NCI-H1694 treated with DMSO at 0.1 percent for 48 hours (cell line): ENCODE measurements at regions not wholly inside any gene's neighbourhood (a gene's known extent, or its start where the extent isn't known, plus 50 kb on each side); places are given as distances from the start of the nearest gene placed in this dataset.

Source experiments
- DNase-seq: peaks from one replicate; lab custom pipeline; 2025; lab: John Stamatoyannopoulos, UW

DNA sequence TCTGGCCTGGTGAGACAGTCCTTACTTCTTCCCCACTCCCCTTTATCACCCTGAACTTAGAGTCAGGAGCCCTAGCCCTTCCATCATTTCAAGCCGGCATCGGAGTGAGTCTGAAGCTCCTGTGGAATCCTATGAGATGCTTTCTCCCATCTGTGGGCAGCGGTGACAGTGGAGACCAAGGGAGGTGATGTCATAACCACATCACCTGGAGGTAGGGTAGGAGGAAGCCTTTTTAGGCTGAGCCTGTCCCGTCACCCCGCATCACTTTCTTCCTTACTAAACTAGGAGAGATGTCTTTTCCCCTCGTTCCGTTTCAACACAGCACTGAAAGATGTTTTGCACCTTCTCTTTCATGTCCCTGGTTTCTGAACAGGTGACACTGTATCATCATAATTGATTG is 124.1 kb upstream of the WWC1 start:
- DNase-seq: no peak

DNA sequence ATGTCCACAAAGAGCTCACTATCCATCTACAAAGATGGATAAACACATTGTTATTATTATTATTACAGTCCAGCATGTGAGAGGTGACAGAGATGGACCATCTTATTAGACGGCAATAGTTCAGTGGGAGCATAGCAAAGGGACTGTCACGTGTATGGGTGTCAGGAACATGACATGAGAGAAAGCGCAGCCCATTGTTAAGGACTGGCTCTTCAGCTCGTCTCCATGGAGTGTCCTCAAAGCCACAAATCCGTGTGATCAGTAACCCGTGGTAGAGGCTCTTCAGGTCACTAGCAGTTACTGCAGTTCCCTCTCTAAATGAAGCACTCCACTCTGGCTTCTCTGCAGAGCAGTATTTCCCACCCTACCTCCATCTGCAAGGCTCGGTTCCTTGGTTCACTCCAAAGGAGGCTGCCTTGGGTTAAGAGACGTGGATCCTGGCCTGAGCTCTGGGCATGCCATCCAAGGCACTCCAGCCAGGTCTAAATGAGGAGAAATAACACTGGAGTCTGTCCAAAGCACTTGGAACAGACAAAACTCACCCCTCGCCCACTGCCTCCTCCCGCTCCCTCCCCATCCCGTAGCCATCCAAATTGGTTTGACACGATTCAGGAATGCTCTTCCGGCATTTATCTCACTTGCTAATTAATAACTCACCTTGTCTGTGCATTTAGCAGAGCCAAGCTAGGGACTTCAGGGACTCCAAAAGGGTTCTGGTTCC is 122.3 kb upstream of the WWC1 start:
- DNase-seq: no peak

DNA sequence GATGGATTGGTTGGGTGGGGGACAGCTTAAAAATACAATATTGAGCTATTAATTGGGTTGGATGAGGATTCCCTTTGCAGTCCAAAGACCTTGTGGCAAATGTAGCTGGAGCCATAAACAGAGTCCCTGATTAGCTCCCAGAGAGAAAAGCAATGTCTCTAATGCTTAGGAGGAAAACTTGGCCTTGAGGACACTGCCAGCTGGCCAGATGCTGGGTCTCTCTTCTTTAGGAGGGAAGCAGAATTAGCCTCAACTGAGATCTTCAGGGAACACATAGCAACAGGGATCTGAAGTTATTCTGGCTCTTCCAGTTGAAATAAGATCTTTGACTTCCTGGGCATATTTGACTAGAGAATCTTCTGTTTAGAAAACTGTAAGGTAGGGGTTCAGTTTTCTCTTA is 121.7 kb upstream of the WWC1 start:
- DNase-seq: no peak

DNA sequence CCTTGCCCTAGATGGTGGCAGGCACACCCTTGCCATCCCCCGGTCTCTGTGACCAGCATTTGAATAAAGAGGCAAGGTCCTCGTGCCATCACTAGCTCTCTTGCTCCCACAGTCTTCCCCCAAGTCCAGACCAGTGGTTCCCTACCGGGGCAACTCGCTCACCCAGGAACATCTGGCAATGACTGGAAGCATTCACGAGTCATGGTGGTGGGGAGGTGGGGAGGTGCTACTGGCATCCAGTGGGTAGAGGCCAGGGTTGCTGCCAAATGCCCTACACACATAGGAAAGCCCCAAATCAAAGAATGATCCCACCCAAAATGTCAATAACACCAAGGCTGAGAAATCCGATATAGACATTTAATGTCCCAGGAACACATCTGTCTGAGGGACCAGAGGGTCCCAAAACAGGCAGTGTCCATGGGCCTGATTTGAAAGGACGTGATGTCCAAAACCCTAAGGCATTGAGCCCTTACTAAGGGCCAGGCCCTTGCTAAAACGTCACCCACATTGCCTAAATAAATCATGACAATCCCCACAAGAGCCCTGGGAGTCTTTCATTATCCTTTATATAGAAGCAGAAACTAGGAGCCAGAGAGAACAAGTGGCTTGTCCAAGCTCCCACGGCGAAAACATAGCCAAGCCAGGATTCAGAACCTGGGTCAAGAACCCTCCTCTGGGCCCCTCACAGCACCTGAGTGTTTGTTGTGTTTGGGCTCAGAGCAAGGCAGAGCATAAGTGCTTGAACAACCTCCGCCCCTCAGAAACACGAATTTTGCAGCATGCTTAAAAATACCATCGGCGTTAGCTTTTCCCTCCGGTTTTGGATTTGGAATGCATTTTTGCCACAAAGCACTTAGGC is 119.3 kb upstream of the WWC1 start:
- DNase-seq: no peak

DNA sequence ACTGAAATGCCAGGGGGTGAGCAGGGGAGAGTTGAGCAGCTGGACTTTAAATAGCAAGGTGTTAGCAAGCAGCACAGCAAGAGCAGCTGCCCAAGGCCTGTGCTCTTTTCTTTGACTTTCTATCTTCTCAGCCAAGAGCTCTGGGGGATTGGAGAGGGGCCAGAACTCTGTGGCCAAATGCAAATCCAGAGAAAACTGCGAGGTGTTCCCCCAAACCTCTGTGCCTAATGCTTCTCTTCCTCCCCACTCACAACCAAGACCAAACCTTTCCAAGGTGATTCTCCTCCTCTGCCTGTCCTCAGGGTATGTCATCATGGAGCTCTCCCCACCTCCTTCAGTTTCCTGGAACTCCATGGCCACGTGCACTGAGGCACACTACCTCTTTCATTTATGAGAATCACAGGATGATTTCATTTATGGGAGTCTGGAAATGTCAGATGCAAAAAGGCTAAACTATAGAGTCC is 118.7 kb upstream of the WWC1 start:
- DNase-seq: no peak

DNA sequence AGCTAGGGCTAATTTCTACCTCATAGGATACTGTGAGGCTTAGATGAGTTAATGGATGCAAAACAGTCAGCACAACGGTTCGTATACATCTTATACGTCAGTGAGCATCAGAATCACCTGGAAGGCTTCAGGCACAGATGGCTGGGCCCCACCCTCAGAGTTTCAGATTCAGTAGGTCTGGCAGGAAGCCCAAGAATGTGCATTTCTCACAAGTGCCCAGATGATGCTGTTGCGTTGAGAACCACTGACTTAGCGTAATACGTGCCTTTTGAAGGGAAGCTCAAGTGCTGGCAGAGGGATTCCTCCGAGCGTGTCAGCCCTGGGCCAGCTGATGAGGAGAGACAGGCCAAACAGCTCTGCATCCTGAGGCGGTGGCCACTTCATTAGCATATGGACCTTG is 117.1 kb upstream of the WWC1 start:
- no peak for DNase-seq

DNA sequence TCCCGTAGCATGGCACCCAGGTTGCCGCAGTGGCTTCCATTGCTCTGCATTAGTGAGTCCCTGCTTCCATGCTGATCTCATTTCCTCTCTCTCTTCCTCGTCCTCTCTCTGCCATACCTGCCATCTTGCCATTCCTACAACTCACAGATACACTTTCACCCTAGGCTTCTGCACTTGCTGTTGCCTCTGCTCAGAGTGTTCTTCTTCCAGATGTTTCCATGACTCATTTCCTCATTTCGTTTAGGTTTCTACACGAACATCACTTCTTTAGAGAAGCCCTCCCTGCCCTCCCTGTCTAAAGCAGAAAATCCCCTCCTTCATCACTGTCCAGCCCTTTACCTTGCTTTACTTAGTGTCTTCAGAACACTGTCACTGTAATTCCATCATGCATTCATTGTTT is 115.2 kb upstream of the WWC1 start:
- no peak for DNase-seq

DNA sequence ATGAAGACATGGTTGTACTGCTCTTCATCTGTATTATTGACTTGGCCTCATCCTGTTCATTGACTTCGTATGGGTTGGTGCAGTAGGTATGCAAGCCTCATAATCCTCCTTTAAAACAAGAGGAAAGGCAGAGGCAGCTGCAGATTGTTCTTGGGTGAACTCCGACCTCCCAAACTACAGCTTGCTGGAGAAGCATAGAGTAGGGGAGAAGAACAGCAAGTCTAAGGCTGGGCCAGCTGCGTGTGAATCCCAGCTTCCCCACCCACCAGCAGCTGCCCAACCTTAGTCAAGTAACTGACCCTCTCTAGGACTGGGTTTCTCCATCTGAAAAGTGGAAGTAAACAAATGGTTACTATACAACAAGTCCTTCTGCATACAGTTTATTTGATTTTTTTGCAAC is 114.5 kb upstream of the WWC1 start:
- no peak for DNase-seq

DNA sequence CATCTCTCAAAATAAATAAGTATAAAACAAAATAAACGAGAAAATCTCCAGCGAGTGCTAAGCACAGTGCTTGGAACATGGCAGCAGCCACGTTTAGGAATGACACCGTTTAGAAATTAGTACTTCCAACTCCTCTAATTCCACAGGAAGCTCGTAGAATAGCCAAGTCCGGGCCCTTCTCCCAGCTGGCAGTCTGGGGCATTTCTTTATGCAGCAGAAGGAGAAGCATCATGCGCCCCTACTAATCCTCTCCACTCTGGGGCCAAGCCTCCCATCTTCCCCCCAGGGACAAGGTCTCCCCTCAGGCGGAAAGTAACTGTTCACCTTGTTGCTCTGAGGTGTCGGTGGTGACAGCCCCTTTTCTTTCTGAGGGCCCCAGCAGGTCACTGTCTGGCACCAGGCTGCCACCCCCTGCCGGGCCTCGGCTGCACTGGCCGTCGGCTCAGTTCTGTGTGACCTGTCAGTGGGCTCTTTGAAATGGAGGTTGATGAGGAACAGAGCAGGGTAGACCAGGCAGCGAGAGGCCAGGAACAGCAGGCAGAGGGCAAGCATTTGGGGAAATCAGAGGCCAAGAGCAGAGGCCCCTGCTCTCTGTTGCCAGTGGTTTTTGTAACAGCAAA is 113.5 kb upstream of the WWC1 start:
- no peak for DNase-seq

DNA sequence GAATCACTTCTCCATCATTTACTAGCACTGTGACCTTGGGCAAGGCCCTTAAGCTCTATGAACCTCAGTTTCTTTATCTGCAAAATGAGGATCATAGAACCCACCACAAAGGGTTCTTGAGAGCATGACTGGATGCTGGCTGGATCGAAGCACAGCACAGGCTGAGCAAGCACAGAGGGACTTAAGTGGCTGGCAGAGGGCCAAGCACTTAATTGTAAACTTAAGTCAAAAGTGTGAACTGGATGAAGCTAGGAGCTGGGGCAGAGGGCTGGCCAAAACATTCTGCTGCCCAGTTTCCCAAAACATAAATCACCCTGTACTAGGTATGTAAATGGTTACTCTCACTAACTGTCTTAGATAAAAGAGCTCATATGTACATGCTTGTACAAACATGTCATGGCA is 112.3 kb upstream of the WWC1 start:
- DNase-seq: no peak

DNA sequence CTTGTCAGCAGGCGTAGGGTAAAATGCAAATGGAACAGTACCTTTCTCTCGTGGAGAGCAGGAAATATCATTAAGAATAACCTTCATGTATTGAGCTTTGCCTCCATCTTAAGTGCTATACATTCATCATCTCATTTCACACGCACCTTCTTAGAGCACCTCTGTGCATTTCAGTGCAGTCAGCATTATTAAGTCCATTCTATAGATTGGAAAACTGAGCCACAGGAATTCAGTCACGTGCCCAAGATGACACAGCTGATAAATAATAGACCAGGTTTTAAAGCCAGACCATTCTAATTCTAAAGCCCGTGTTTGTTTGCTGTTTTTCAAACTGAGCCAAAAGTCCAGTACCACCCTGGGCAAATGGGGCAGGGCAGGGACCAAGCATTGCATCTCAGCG is 109.2 kb upstream of the WWC1 start:
- no peak for DNase-seq

DNA sequence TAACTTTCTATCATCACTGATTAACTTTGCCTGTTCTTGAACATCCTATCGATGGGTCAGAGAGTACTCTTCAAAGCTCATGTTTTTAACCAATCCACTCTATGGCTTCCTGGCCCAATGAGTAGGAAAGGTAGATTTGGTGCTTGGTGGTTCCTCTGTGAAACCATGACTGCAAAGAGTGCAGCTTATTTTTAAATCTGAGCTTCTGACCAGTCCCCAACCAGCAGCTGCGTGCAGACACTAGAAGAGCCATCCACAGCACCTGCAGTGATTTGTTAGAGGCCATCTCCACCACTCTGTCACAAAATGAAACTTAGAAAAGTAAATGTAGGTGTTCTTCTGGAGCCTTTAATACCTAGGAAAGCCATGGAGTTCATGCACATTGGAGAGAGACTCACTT is 107.3 kb upstream of the WWC1 start:
- DNase-seq: no peak

DNA sequence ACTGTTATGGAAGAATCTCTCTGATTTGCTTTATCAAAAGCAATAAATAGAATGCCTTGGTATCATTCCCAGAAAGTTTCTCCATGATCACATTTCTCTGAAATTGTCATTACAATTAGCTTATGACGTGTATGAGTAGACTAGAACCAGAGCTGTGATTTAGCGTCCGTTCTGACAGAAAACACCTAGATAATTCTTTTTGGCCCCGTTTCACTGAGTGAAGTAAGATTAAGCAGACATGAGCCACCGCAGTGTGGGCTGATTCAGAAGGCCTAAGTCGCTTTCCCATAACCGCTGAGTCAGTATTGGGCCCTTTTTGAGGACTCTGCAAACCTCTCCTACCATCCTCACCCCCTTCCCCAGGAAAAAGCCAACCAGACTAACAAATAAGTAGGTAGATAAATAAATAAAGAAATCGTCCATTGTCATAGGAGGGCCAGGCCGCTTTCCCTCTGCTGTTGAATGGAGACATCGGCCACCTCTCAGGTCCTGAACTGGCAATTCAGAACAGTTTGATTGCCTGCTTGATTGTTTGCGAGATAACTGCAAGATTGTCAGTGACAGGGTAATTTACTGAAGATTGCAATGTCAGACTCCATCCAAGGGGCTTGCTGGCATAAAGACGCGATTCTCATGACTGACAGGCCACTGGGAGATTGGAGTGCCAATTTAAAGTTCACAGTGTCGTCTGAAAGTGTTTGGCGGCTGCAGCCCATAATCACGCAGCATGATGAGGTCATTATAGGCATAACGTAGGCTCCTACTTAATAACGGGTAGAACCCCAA is 105.0 kb upstream of the WWC1 start:
- DNase-seq: no peak

DNA sequence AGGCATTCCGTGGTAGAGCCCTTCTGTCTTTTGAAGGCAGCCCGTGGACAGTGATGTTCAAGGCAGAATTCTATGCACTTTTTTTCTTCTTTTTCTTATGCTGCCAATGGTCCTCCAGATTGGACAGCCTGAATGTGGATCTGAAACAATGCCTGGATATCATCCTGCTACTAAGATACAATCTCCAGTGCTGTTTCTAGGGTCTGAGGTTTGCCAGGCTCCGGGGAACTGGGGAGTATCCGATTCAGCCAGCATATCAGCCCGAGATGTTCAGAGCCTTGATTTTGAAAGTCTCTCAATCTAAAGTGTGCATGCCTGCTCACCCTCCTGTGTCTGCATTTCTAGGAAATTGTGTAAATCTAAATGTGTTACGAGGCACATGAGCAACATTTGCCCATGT is 103.8 kb upstream of the WWC1 start:
- no peak for DNase-seq

DNA sequence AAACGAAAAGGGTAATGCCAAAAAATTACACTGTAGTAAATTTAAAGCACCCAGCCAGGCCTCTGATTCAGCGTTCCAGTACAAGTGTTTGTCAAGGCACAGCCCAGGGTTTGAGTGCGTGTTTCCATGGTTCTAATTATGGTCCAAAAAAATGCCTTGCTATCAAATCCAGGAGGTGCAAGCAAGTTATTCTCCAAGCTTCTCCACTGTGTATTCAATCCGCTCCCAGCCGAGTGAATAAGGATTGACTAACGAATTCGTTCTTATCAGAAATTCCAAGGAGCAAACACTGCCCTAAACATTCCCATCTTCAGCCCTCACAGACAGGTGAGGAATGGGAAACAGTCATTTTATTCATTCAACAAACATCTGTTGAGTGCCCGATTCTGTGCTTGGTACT is 103.3 kb upstream of the WWC1 start:
- no peak for DNase-seq

DNA sequence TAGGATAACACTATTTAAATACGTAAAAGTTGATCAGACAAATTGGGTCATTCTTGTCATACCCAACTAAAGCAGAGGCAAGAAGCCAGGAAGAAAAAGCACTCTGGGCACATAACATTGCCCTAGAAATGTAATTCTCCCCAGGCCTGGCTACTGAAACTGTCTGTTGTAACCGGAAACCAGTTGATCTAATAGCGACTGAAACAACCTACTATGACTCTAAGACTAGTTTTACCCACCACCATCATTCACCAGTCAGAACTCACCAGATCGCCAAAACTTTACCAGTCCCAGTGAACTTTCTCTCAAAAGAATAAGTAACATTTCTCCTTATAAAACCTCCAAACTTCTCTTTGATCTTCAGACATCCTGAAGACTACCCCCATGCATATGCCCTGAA is 99.3 kb upstream of the WWC1 start:
- no peak for DNase-seq

DNA sequence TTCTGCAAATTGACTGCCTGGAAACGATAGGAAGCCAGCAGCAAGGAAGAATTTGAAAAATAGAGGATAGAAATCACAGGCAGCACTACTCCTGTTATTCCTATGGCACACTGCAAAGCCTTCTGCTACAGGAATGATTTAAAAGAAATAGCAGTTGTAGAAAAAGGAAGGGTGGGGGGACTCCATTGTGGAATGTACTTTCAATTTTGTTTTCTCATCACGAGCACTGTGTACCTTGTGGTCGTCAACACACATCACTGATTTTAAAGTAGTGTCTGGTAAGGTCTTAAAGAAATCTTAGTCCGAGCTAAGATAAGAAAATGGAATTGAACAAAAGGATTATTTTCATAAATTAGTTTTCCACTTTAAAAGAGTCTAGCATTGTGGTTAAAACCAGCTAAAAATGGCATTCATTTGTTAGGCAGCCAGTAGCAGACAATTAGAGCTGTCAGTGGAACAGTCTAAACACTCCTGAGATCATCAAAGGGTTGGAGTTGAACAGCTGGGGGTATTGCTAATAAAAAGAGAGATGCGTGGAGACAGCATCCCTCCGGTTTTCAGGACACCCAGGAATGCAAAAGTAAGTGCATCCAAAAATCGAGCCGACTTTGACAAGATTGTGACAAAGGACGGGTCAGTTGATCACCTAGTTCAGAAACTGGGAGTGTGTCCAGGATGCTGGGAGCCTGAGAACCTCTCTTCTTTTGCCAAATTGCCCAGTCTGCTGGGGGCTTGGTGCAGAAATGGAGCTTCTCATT is 97.8 kb upstream of the WWC1 start:
- DNase-seq: no peak

DNA sequence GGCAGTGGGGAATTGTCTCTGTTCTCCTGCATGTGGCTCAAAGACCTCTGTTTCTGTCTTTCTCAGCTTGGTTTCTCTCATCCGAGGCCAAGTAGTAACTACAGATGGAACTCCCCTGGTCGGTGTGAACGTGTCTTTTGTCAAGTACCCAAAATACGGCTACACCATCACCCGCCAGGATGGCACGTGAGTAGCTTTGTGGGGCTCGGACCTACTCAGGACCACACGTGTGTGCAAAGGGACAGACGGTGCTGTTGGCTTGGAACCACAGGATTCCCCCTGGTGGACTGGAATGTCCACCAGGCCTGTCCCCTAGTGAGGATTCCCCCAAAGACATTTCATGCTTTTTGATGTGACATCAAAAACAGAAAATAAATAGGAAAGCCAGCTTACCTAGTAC is 96.3 kb upstream of the WWC1 start:
- DNase-seq: no peak

DNA sequence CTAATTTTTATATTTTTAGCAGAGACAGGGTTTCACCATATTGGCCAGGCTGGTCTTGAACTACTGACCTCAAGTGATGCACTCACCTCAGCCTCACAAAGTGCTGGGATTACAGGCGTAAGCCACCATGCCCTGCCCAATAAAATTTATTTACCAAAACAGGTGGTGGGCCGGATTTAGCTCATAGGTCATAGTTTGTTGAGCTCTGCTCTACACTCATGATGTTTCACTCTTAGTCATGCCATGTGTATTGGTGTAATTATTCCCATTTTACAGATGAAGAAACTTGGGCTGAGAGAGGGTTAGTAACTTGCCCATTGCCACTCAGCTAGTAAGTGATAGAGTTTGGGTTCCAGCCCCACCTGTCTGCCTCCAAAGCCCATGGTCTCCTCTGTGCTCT is 93.1 kb upstream of the WWC1 start:
- no peak for DNase-seq

DNA sequence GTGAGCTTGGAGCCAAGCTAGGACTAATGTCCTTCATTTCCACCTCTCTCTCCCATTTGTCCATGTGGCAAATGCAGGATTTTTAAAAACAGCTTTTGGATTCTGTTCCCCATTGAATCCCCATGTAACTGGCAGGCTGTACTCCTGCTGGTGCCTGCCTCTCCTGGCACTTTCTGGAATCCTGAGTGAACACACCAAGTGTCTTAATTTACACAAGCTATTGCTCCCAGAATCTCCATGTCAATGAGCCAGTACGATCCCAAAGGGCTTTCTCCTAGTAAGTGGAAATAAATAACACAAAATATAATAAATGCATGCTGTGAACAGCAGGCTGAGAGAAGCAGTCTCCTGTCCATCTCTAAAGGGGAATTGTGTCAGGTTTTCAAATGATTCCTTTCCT is 88.4 kb upstream of the WWC1 start:
- no peak for DNase-seq

DNA sequence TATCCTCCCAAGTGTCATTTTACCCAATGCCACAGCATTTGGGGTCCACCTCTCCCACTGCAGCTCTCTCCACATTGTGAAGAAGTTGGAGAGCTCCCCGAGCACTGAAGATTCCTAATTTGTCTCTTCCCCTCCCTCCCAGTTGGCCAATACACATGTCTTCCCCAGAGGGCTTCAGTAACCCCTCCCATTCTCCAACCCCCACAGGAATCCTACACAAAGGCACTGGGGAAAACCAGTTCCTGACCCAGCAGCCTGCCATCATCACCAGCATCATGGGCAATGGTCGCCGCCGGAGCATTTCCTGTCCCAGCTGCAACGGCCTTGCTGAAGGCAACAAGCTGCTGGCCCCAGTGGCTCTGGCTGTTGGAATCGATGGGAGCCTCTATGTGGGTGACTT is 87.3 kb upstream of the WWC1 start:
- DNase-seq: no peak
